ENCODE measurements at regions not wholly inside any gene's neighbourhood (a gene's known extent, or its start where the extent isn't known, plus 50 kb on each side); places are given as distances from the start of the nearest gene placed in this dataset.

GRCh38 chr18:34947711-34948125, 93.5 kb upstream of the MAPRE2 start:
- TF ChIP-seq CTCF (IDR thresholded peaks at IDR 0.05) (no peak), RNF2 (IDR thresholded peaks at IDR 0.05; ENCODE audit: borderline replicate concordance, low read depth) (no peak), RCOR1 (IDR thresholded peaks at IDR 0.05; ENCODE audit: low read depth, low read length) (no peak), KDM1A (IDR thresholded peaks at IDR 0.05; ENCODE audit: low read depth) (no peak), CHD2 (IDR thresholded peaks at IDR 0.05; ENCODE audit: low read length, partially characterized antibody) (no peak), EP300 (IDR thresholded peaks at IDR 0.05) (no peak), HMGXB4 (CRISPR knock-in tag; IDR thresholded peaks at IDR 0.05; ENCODE audit: borderline replicate concordance) (no peak), RAD21 (conservative IDR thresholded peaks at IDR 0.05 in 1 of 2, IDR thresholded peaks at IDR 0.05 in 1 of 2) (no peak)

Measured in A549 (cell line).